HCT116 (cell line): ENCODE measurements at regions not wholly inside any gene's neighbourhood (a gene's known extent, or its start where the extent isn't known, plus 50 kb on each side); places are given as distances from the start of the nearest gene placed in this dataset.

ENCODE experiments used
- ATAC-seq: fragments of 200-7000 bp; cut with Tn5 transposase; 2 replicates; pipeline ENCODE4 v1.9.1; 2020; ENCODE audit warnings: mild to moderate bottlenecking, moderate library complexity
- BruUV-seq: library from RNA; stranded (reverse); fragments of 400-500 nt; replicated peaks from 2 replicates; lab custom pipeline; 2021; lab: Mats Ljungman, UMichigan
- CTCF ChIA-PET: fragments of 300-600 bp; sonication (Branson Sonifier 250); formaldehyde crosslinking; loops from one replicate; lab custom pipeline; 2021; ENCODE audit warnings: antibody characterized with exemption; lab: Charles Lee
- POLR2A ChIA-PET: fragments of 300-600, 350-600 bp; sonication (Branson Sonifier 250); formaldehyde crosslinking; loops from one replicate; lab custom pipeline; 2021; ENCODE audit warnings: antibody characterized with exemption; lab: Charles Lee
- RAD21 ChIA-PET, 2 experiments: fragments of 300-600 bp; sonication (Branson Sonifier 250); formaldehyde crosslinking; loops; one replicate each; lab custom pipeline; 2023; ENCODE audit warnings: low total read pairs in 2 of 2; ENCODE audit not compliant: uncharacterized antibody in 2 of 2, unreplicated experiment in 2 of 2, low non-redundant PET in 1 of 2; lab: Charles Lee
- DNase-seq: peaks from one replicate; pipeline ENCODE4 v3.0.0-alpha.2; 2010; ENCODE audit warnings: low read depth, low spot score
- H2AFZ ChIP-seq: fragments of 200-600 bp; shearing (Covaris generic), sonication (generic); 2 replicates; pipeline ENCODE4 v1.6.1; 2017; ENCODE audit warnings: low read depth, mixed run types, mixed read lengths, antibody characterized with exemption, low read length; ENCODE audit not compliant: poor library complexity, severe bottlenecking
- H3K27ac ChIP-seq: 2 replicates; pipeline ENCODE4 v1.5.1; 2012; ENCODE audit warnings: low read depth, low read length
- H3K27me3 ChIP-seq: fragments of 200-600 bp; sonication (generic); 2 replicates; pipeline ENCODE4 v1.6.1; 2016; ENCODE audit warnings: mixed run types, low read length, mixed read lengths; ENCODE audit not compliant: insufficient read depth
- H3K36me3 ChIP-seq, 2 experiments: fragments of 200-500 bp in 1 of 2; fragments of 200-600 bp in 1 of 2; sonication (Bioruptor generic) in 1 of 2; sonication (generic) in 1 of 2; 2 replicates each; pipeline versions ENCODE4 v1.5.1 to v1.6.1; 2014 to 2016; ENCODE audit warnings: low read length in 2 of 2, inconsistent platforms in 1 of 2, mixed read lengths in 1 of 2, mixed run types in 1 of 2; ENCODE audit not compliant: insufficient read depth in 2 of 2, control insufficient read depth in 1 of 2
- H3K4me1 ChIP-seq, 2 experiments: fragments of 200-600 bp in 1 of 2; sonication (generic) in 1 of 2; 2 replicates each; pipeline versions ENCODE4 v1.5.1 to v1.6.1; 2012 to 2017; ENCODE audit warnings: low read length in 2 of 2, inconsistent platforms in 1 of 2, mild to moderate bottlenecking in 1 of 2, mixed read lengths in 1 of 2, mixed run types in 1 of 2, moderate library complexity in 1 of 2; ENCODE audit not compliant: insufficient read depth in 2 of 2, control insufficient read depth in 1 of 2
- H3K4me2 ChIP-seq: fragments of 200-600 bp; sonication (generic); 2 replicates; pipeline ENCODE4 v1.6.1; 2017; ENCODE audit warnings: mixed run types, low read length, mixed read lengths
- H3K4me3 ChIP-seq, 2 experiments: fragments of 200-600 bp in 1 of 2; sonication (generic) in 1 of 2; replicated peaks in 1 of 2; 2 replicates each; pipeline ENCODE4 v1.5.1; 2011 to 2016; ENCODE audit warnings: low read length in 2 of 2, control low read depth in 1 of 2, low read depth in 1 of 2, mild to moderate bottlenecking in 1 of 2, mixed read lengths in 1 of 2, mixed run types in 1 of 2
- H3K79me2 ChIP-seq: fragments of 200-600 bp; sonication (generic); 2 replicates; pipeline ENCODE4 v1.6.1; 2017; ENCODE audit warnings: mild to moderate bottlenecking, mixed run types, low read length, moderate library complexity, mixed read lengths; ENCODE audit not compliant: insufficient read depth
- H3K9ac ChIP-seq: fragments of 200-600 bp; sonication (generic); 2 replicates; pipeline ENCODE4 v1.6.1; 2016; ENCODE audit warnings: low read length, mixed read lengths
- H3K9me2 ChIP-seq: fragments of 200-600 bp; sonication (generic), shearing (Covaris generic); 2 replicates; pipeline ENCODE4 v1.6.1; 2017; ENCODE audit warnings: mixed run types, mild to moderate bottlenecking, moderate library complexity; ENCODE audit not compliant: insufficient read depth
- H3K9me3 ChIP-seq, 2 experiments: fragments of 200-500 bp in 1 of 2; fragments of 200-600 bp in 1 of 2; sonication (Bioruptor generic) in 1 of 2; sonication (generic) in 1 of 2; 2 replicates each; pipeline ENCODE4 v1.6.1; 2014 to 2017; ENCODE audit warnings: low read length in 2 of 2, mixed read lengths in 2 of 2, inconsistent platforms in 1 of 2, low read depth in 1 of 2, mild to moderate bottlenecking in 1 of 2, mixed run types in 1 of 2, moderate library complexity in 1 of 2; ENCODE audit not compliant: control insufficient read depth in 1 of 2, insufficient read depth in 1 of 2
- H4K20me1 ChIP-seq: fragments of 200-600 bp; sonication (generic), shearing (Covaris generic); 2 replicates; pipeline ENCODE4 v1.6.1; 2017; ENCODE audit warnings: mixed run types, mild to moderate bottlenecking, moderate library complexity; ENCODE audit not compliant: insufficient read depth
- CBX3 ChIP-seq: IDR thresholded peaks from 2 replicates; pipeline ENCODE4 v1.6.1; 2012; ENCODE audit warnings: low read depth
- FOSL1 ChIP-seq: IDR thresholded peaks from 2 replicates; pipeline ENCODE4 v1.6.1; 2012; ENCODE audit warnings: low read depth
- POLR2A ChIP-seq: IDR thresholded peaks from 2 replicates; pipeline ENCODE4 v1.7.0; 2011; ENCODE audit warnings: borderline replicate concordance; ENCODE audit not compliant: insufficient read depth, insufficient read length; ENCODE audit errors: extremely low read depth
- POLR2AphosphoS5 ChIP-seq: IDR thresholded peaks from 2 replicates; pipeline ENCODE4 v1.6.1; 2011; ENCODE audit warnings: mild to moderate bottlenecking, low read depth, low read length, moderate library complexity
- RAD21 ChIP-seq: IDR thresholded peaks from 2 replicates; pipeline ENCODE4 v1.6.1; 2012; ENCODE audit warnings: low read depth, mild to moderate bottlenecking
- SRF ChIP-seq: IDR thresholded peaks from 2 replicates; pipeline ENCODE4 v1.6.1; 2012; ENCODE audit warnings: low read depth
- YY1 ChIP-seq: IDR thresholded peaks from 2 replicates; pipeline ENCODE4 v1.6.1; 2011; ENCODE audit warnings: low read length, low read depth, moderate library complexity, mild to moderate bottlenecking; ENCODE audit not compliant: insufficient replicate concordance; ENCODE audit errors: extremely low read depth
- intact Hi-C: fragments of 100-400 bp; cut with micrococcal nuclease; formaldehyde crosslinking; loops from 2 replicates; pipeline ENCODE4 v1.10.0; 2022
- TF ChIP-seq, protein P1 (sequence below): IDR thresholded peaks from 2 replicates; pipeline ENCODE4 v1.6.1; 2012; ENCODE audit warnings: low read depth
- TF ChIP-seq, protein P2 (sequence below): IDR thresholded peaks from 2 replicates; pipeline ENCODE4 v1.6.1; 2012

DNA sequence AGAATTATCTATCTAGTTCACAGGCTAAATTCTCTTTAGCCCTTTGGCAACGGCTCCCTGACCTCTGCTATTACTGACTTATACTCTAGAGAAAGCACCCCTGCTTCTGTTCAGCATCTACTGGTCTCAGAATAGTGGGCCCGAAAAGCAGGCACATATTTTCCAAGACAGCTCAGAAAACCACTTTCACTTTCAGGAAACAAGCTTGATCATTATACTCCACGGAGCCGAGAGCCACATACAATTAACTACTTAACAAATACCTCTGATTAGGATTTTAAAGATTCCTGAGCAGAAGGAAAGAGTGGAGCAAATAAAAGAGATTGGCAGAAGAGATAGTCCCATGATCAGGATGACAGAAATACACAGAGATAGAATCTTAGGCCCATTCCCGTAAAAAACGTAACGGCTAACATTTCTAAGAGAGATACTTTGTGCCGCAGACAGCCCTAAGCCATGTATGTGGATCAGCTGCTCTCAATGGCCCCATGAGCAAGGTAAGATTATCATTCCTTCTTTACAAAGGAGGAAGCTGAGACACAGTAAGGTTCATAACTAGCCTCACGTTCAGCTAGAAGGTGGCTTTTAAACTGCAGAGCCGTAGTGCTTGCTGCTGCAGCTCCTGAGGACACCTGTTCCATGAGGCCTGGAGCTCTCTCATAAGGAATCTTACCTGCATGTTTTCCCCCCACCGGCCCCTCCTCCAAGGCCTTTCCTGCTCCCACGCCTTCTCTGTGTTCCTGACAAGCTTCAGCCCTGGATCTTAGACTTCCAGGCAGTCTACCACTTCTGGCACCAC is 227.2 kb downstream of the FOXO1 start:
- Histone ChIP-seq H3K9ac (no peak overlapping the region), H3K4me3 (no peak overlapping the region), H3K9me3 (no peaks in the 10 kb centered on the region), H3K79me2 (no peaks in the 10 kb centered on the region), H3K9me2 (no peaks in the 10 kb centered on the region), H3K27me3 (no peaks in the 10 kb centered on the region), H3K4me2 (no peak overlapping the region), H3K36me3 (no peaks in the 10 kb centered on the region), H4K20me1 (no peaks in the 10 kb centered on the region), H3K27ac (no peak overlapping the region), H2AFZ (no peak overlapping the region), H3K4me1 (peaks cover 0 to 7% of the 10 kb centered on the region in 2 experiments; a peak in 1 of 4 replicates)
- ATAC-seq (no peak), DNase-seq (no peak)
- ChIA-PET CTCF (no interaction called here), POLR2A (no interaction called here), RAD21 (no interaction called here)
- intact Hi-C loops, result no loop called here
- BruUV-seq, result no TSS peak
- no peak for TF ChIP-seq FOSL1
- TF ChIP-seq RAD21, result no peak
- no peak for TF ChIP-seq POLR2AphosphoS5
- no peak for TF ChIP-seq SRF
- TF ChIP-seq, protein P1, sequence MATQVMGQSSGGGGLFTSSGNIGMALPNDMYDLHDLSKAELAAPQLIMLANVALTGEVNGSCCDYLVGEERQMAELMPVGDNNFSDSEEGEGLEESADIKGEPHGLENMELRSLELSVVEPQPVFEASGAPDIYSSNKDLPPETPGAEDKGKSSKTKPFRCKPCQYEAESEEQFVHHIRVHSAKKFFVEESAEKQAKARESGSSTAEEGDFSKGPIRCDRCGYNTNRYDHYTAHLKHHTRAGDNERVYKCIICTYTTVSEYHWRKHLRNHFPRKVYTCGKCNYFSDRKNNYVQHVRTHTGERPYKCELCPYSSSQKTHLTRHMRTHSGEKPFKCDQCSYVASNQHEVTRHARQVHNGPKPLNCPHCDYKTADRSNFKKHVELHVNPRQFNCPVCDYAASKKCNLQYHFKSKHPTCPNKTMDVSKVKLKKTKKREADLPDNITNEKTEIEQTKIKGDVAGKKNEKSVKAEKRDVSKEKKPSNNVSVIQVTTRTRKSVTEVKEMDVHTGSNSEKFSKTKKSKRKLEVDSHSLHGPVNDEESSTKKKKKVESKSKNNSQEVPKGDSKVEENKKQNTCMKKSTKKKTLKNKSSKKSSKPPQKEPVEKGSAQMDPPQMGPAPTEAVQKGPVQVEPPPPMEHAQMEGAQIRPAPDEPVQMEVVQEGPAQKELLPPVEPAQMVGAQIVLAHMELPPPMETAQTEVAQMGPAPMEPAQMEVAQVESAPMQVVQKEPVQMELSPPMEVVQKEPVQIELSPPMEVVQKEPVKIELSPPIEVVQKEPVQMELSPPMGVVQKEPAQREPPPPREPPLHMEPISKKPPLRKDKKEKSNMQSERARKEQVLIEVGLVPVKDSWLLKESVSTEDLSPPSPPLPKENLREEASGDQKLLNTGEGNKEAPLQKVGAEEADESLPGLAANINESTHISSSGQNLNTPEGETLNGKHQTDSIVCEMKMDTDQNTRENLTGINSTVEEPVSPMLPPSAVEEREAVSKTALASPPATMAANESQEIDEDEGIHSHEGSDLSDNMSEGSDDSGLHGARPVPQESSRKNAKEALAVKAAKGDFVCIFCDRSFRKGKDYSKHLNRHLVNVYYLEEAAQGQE, result no peak
- no peak for TF ChIP-seq YY1
- TF ChIP-seq, protein P2, sequence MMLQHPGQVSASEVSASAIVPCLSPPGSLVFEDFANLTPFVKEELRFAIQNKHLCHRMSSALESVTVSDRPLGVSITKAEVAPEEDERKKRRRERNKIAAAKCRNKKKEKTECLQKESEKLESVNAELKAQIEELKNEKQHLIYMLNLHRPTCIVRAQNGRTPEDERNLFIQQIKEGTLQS, result no peak
- no peak for TF ChIP-seq POLR2A
- no peak for TF ChIP-seq CBX3
